ENCODE measurements at regions not wholly inside any gene's neighbourhood (a gene's known extent, or its start where the extent isn't known, plus 50 kb on each side); places are given as distances from the start of the nearest gene placed in this dataset.

DNA sequence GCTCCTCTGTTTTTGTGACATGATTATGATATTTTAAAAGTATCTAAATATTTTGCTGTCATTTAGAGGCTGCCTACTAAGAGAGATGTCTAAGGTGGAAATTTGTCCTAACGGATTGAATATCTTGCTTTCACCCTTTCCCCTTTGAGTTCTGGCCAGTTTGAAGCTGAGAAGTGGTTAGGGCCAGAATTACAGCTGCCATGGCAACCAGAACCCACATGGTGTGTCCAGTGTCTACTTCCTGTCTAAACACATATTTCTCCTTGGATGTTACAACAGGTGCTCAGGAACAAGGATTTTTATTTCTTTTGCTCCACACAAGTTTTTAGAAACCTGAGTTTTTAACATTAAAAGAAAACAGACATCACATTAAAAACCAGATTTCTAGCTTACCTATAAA lies 335.1 kb upstream of the OR4E1 start:
- H4K20me1 ChIP-seq (ENCODE audit: insufficient read depth), result no peaks in the 10 kb centered on the region
- no TSS peak for BruUV-seq (replicated peaks)
- no peaks in the 10 kb centered on the region for H3K9me2 ChIP-seq (ENCODE audit: insufficient read depth)
- no peaks in the 10 kb centered on the region for H3K9me3 ChIP-seq (ENCODE audit: insufficient read depth, low read depth)
- H3K27me3 ChIP-seq (ENCODE audit: insufficient read depth, low read depth), result no peaks in the 10 kb centered on the region
- no peak overlapping the region for H3K4me2 ChIP-seq
- intact Hi-C loops (cut with micrococcal nuclease; ENCODE audit: unreplicated experiment), result no loop called here
- DNase-seq, result no peak
- no peak overlapping the region for H2AFZ ChIP-seq
- H3K27ac ChIP-seq, result no peak overlapping the region
- no peaks in the 10 kb centered on the region for H3K79me2 ChIP-seq (ENCODE audit: low read depth)
- H3F3A ChIP-seq (ENCODE audit: insufficient read depth, low read depth), result no peaks in the 10 kb centered on the region
- H3K4me3 ChIP-seq, result no peak overlapping the region
- CTCF ChIA-PET, result interaction anchor here (0.6 kb wide), 1 partner anchor 89 kb away, joined by 3 read pairs; no protein-coding TSS in a partner anchor
- POLR2A ChIA-PET (ENCODE audit: unreplicated experiment), result interaction anchor here (0.6 kb wide), 1 partner anchor 520 kb away, joined by 3 read pairs; no protein-coding TSS in a partner anchor
- no peaks in the 10 kb centered on the region for H3K4me1 ChIP-seq (replicated peaks; ENCODE audit: insufficient read depth)
- H3K36me3 ChIP-seq (ENCODE audit: low read depth), result no peaks in the 10 kb centered on the region
- TF ChIP-seq CTCF (conservative IDR thresholded peaks at IDR 0.05), result no peak
- no peak for TF ChIP-seq EZH2 (IDR thresholded peaks at IDR 0.05; ENCODE audit: low read depth)

DNA sequence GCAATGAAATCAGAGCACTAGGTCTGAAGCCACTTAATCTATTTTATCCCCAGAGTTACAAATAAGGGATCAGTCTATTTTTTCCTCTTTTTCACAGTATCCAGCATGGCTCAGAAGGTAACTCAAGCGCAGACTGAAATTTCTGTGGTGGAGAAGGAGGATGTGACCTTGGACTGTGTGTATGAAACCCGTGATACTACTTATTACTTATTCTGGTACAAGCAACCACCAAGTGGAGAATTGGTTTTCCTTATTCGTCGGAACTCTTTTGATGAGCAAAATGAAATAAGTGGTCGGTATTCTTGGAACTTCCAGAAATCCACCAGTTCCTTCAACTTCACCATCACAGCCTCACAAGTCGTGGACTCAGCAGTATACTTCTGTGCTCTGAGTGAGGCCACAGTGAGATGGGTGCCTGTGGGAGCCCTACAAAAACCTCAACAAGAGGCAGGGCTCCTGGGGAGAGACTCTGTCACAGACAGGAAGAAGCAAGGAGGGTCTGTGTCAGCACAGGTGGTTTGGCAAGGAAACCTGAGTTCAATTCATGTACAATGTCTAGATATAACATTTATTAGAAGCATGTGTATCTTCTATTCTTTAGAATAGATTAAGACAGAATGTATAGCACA lies 334.3 kb upstream of the OR4E1 start:
- Histone ChIP-seq H3F3A (ENCODE audit: insufficient read depth, low read depth) (no peaks in the 10 kb centered on the region), H3K4me1 (replicated peaks; ENCODE audit: insufficient read depth) (no peaks in the 10 kb centered on the region), H3K9me2 (ENCODE audit: insufficient read depth) (no peaks in the 10 kb centered on the region), H3K4me3 (no peak overlapping the region), H3K9me3 (ENCODE audit: insufficient read depth, low read depth) (no peaks in the 10 kb centered on the region), H3K4me2 (no peak overlapping the region), H4K20me1 (ENCODE audit: insufficient read depth) (no peaks in the 10 kb centered on the region), H3K79me2 (ENCODE audit: low read depth) (no peaks in the 10 kb centered on the region), H3K27me3 (ENCODE audit: insufficient read depth, low read depth) (no peaks in the 10 kb centered on the region), H3K36me3 (ENCODE audit: low read depth) (no peaks in the 10 kb centered on the region), H2AFZ (no peak overlapping the region), H3K27ac (no peak overlapping the region)
- POLR2A ChIA-PET (ENCODE audit: unreplicated experiment), result no interaction called here
- no TSS peak for BruUV-seq (replicated peaks)
- TF ChIP-seq EZH2 (IDR thresholded peaks at IDR 0.05; ENCODE audit: low read depth) (no peak), CTCF (conservative IDR thresholded peaks at IDR 0.05) (no peak)
- intact Hi-C loops (cut with micrococcal nuclease; ENCODE audit: unreplicated experiment), result no loop called here
- DNase-seq, result no peak
- CTCF ChIA-PET, result no interaction called here

DNA sequence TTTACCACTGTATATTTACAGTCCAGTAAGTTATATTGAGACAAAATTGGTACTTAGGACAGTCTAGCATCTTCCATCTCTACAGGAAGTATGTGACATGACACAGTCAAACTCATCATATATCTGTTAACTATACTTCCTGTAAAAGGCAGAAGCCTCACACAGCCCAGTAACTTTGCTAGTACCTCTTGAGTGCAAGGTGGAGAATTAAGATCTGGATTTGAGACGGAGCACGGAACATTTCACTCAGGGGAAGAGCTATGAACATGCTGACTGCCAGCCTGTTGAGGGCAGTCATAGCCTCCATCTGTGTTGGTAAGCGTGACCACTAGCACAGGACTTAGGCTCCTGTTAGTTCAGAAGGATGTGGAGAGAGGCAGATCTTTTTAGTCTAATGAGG lies 333.7 kb upstream of the OR4E1 start:
- H3K36me3 ChIP-seq (ENCODE audit: low read depth), result no peaks in the 10 kb centered on the region
- no peaks in the 10 kb centered on the region for H3K9me2 ChIP-seq (ENCODE audit: insufficient read depth)
- no peak overlapping the region for H3K4me3 ChIP-seq
- TF ChIP-seq EZH2 (IDR thresholded peaks at IDR 0.05; ENCODE audit: low read depth) (no peak), CTCF (conservative IDR thresholded peaks at IDR 0.05) (no peak)
- H2AFZ ChIP-seq, result no peak overlapping the region
- DNase-seq, result no peak
- H3K4me1 ChIP-seq (replicated peaks; ENCODE audit: insufficient read depth), result no peaks in the 10 kb centered on the region
- intact Hi-C loops (cut with micrococcal nuclease; ENCODE audit: unreplicated experiment), result no loop called here
- CTCF ChIA-PET, result no interaction called here
- H3K9me3 ChIP-seq (ENCODE audit: insufficient read depth, low read depth), result no peaks in the 10 kb centered on the region
- no TSS peak for BruUV-seq (replicated peaks)
- H3K79me2 ChIP-seq (ENCODE audit: low read depth), result no peaks in the 10 kb centered on the region
- H3F3A ChIP-seq (ENCODE audit: insufficient read depth, low read depth), result no peaks in the 10 kb centered on the region
- no peak overlapping the region for H3K27ac ChIP-seq
- H4K20me1 ChIP-seq (ENCODE audit: insufficient read depth), result no peaks in the 10 kb centered on the region
- H3K27me3 ChIP-seq (ENCODE audit: insufficient read depth, low read depth), result no peaks in the 10 kb centered on the region
- H3K4me2 ChIP-seq, result no peak overlapping the region
- POLR2A ChIA-PET (ENCODE audit: unreplicated experiment), result no interaction called here

All from PC-9 (cell line).